ENCODE measurements at regions not wholly inside any gene's neighbourhood (a gene's known extent, or its start where the extent isn't known, plus 50 kb on each side); places are given as distances from the start of the nearest gene placed in this dataset.

GRCh38 chr18:38847326-38847725 lies 1281.7 kb upstream of the CELF4 start:
- no peak for DNase-seq
- no peaks in the 10 kb centered on the region for H3K4me1 ChIP-seq (ENCODE audit: control insufficient read depth, insufficient read depth, low read length)
- no peak overlapping the region for H3K9ac ChIP-seq (ENCODE audit: extremely low read depth, low read length, poor library complexity, severe bottlenecking)
- WGBS, 2 experiments (ENCODE audit: insufficient coverage in 1 of 2, insufficient read length in 1 of 2): 83 to 94% methylated on average over 1 to 2 of the region's 2 CpGs
- Mint-ChIP-seq H3K4me1 (no peaks in the 10 kb centered on the region), H3K36me3 (ENCODE audit: low read depth) (no peaks in the 10 kb centered on the region), H3K27me3 (ENCODE audit: insufficient read depth) (no peaks in the 10 kb centered on the region), H3K4me3 (no peak overlapping the region), H3K27ac (no peak overlapping the region), H3K9me3 (no peaks in the 10 kb centered on the region)
- no peaks in the 10 kb centered on the region for H3K27me3 ChIP-seq (ENCODE audit: control insufficient read depth, insufficient read depth, low read length, poor library complexity, severe bottlenecking)
- no peak overlapping the region for H3K27ac ChIP-seq (ENCODE audit: low read depth, low read length)
- TF ChIP-seq CTCF (conservative IDR thresholded peaks at IDR 0.05): no peak
- no peak overlapping the region for H3K4me3 ChIP-seq (ENCODE audit: low read length)
- H3K9me3 ChIP-seq (ENCODE audit: control insufficient read depth, low read length): no peaks in the 10 kb centered on the region
- no peaks in the 10 kb centered on the region for H3K36me3 ChIP-seq (ENCODE audit: control insufficient read depth, insufficient read depth, low read length)

- Histone ChIP-seq H3K27ac (ENCODE audit: low read depth, low read length) (no peak overlapping the region), H3K27me3 (ENCODE audit: control insufficient read depth, insufficient read depth, low read length, poor library complexity, severe bottlenecking) (no peaks in the 10 kb centered on the region), H3K9me3 (ENCODE audit: control insufficient read depth, low read length) (no peaks in the 10 kb centered on the region), H3K4me1 (ENCODE audit: control insufficient read depth, insufficient read depth, low read length) (no peaks in the 10 kb centered on the region), H3K36me3 (ENCODE audit: control insufficient read depth, insufficient read depth, low read length) (no peaks in the 10 kb centered on the region), H3K4me3 (ENCODE audit: low read length) (no peak overlapping the region), H3K9ac (ENCODE audit: extremely low read depth, low read length, poor library complexity, severe bottlenecking) (no peak overlapping the region)
- 80 to 100% methylated on average over 1 to 2 of the region's 2 CpGs for WGBS, 2 experiments (ENCODE audit: insufficient coverage in 1 of 2, insufficient read length in 1 of 2)
- no peak overlapping the region for H3K4me3 Mint-ChIP-seq
- H3K27me3 Mint-ChIP-seq (ENCODE audit: insufficient read depth): no peaks in the 10 kb centered on the region
- H3K27ac Mint-ChIP-seq: no peak overlapping the region
- TF ChIP-seq CTCF (conservative IDR thresholded peaks at IDR 0.05): no peak
- H3K36me3 Mint-ChIP-seq (ENCODE audit: low read depth): no peaks in the 10 kb centered on the region
- no peak for DNase-seq
- no peaks in the 10 kb centered on the region for H3K4me1 Mint-ChIP-seq
- no peaks in the 10 kb centered on the region for H3K9me3 Mint-ChIP-seq
These were observed 1277.7 kb upstream of the CELF4 start for GRCh38 chr18:38843291-38843690.

GRCh38 chr18:38826247-38826646 lies 1260.6 kb upstream of the CELF4 start:
- Mint-ChIP-seq H3K27me3 (ENCODE audit: insufficient read depth) (no peaks in the 10 kb centered on the region), H3K9me3 (peaks cover 4% of the 10 kb centered on the region), H3K4me3 (no peak overlapping the region), H3K27ac (no peak overlapping the region), H3K36me3 (ENCODE audit: low read depth) (no peaks in the 10 kb centered on the region), H3K4me1 (no peaks in the 10 kb centered on the region)
- Histone ChIP-seq H3K27ac (ENCODE audit: low read depth, low read length) (no peak overlapping the region), H3K27me3 (ENCODE audit: control insufficient read depth, insufficient read depth, low read length, poor library complexity, severe bottlenecking) (no peaks in the 10 kb centered on the region), H3K4me1 (ENCODE audit: control insufficient read depth, insufficient read depth, low read length) (no peaks in the 10 kb centered on the region), H3K9ac (ENCODE audit: extremely low read depth, low read length, poor library complexity, severe bottlenecking) (no peak overlapping the region), H3K9me3 (ENCODE audit: control insufficient read depth, low read length) (no peaks in the 10 kb centered on the region), H3K4me3 (ENCODE audit: low read length) (no peak overlapping the region), H3K36me3 (ENCODE audit: control insufficient read depth, insufficient read depth, low read length) (no peaks in the 10 kb centered on the region)
- no peak for TF ChIP-seq CTCF (conservative IDR thresholded peaks at IDR 0.05)
- 89 to 100% methylated on average over 1 to 2 of the region's 2 CpGs for WGBS, 2 experiments (ENCODE audit: insufficient coverage in 1 of 2, insufficient read length in 1 of 2)
- no peak for DNase-seq

All from endodermal cell (in vitro differentiated cells).